GM18951 (cell line): ENCODE measurements at regions not wholly inside any gene's neighbourhood (a gene's known extent, or its start where the extent isn't known, plus 50 kb on each side); places are given as distances from the start of the nearest gene placed in this dataset.
"Not testable (repeated sequence)": the region's sequence is repeated elsewhere in the genome, so short reads cannot be mapped to it uniquely, and the experiment has no call there.

Source experiments
- POLR2A ChIP-seq: IDR thresholded peaks from 4 replicates; pipeline ENCODE4 v1.6.1; 2011; ENCODE audit warnings: mild to moderate bottlenecking; ENCODE audit not compliant: insufficient read length, insufficient read depth; ENCODE audit errors: extremely low read depth
- in situ Hi-C: fragments of 300-500 bp; cut with MboI; formaldehyde crosslinking; loops from one replicate; pipeline ENCODE4 v1.12.0; 2022; ENCODE audit warnings: low sequenced_read_pairs, mixed read lengths, inconsistent platforms; ENCODE audit not compliant: unreplicated experiment

- in situ Hi-C loops, result no loop called here
- no peak for TF ChIP-seq POLR2A
Measured at GRCh38 chrX:139156356-139156755, 374.2 kb upstream of the F9 start.

- in situ Hi-C loops, result not testable (repeated sequence)
Measured at GRCh38 chrX:139146625-139147024, 383.9 kb upstream of the F9 start.

- in situ Hi-C loops, result no loop called here
- no peak for TF ChIP-seq POLR2A
Measured at GRCh38 chrX:139141370-139141769, 389.2 kb upstream of the F9 start.

GRCh38 chrX:139134316-139134715, 396.2 kb upstream of the F9 start:
- in situ Hi-C loops, result no loop called here
- TF ChIP-seq POLR2A, result no peak

GRCh38 chrX:139126493-139126892, 404.0 kb upstream of the F9 start:
- no peak for TF ChIP-seq POLR2A
- in situ Hi-C loops, result no loop called here

DNA sequence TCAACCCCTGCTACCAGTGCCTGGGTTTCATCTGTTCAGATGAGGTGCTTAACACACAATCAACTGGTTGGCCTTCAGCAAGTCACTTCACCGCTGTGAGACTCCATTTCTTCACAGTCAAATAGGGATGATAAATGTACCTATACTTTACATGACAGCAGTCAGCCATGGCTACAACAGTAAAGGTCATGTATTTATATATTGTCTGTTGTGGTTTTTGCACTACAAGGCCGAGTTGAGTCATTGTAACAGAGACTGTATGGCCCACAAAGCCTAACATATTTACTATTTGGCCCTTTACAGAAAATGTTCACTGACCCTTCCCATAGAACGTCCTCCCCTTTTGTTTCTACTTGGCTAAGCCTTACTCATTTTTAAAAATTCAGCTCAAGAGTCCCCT, 404.6 kb upstream of the F9 start:
- no peak for TF ChIP-seq POLR2A
- in situ Hi-C loops, result no loop called here

DNA sequence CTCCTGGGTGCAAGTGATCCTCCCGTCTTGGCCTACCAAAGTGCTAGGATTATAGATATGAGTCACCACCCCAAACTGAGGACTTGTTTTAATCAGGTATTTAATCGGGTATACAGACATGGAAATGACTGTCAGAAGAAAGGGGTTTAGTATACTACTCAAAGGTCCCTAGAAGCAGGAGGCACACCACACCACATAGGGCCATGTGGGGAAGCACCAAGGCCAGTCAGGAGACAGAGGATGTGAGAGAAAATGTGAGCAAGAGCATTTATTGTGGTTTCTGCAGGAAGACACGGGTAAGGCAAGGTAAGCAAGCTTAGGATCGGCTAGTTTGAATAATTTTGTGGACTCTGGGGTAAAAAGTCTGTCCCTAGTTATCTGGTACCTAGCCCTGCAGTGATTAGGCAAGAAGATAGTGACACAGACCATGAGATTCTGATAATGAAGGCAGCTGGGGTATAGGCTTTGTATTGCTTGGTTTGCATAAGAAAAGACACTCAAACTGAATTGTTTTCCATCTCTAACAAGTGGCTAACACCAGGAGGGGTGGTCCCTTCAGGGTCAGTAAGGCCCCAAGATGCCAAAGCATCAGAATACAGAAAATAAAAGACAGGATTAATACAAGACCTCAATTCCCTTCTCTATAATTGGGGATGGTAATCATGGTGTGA, 408.8 kb upstream of the F9 start:
- no peak for TF ChIP-seq POLR2A
- in situ Hi-C loops, result no loop called here

DNA sequence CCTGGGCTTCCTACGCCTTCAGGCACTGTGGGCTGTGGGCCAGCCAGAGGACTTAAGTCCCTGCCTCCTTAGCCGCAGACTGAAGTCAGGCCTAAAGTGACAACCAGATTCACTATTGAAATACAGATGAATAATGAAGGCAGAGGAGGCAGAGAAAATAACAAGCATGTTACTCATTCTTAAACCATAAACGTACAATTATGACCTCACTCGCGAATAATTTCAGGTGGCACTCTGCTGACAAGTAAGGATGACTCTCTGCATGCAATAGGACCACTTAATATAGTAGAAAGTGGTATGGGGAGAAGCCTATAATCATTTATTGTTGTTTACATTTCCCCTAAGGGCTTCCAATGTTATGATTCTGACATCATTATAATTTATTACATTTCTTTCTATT, 409.2 kb upstream of the FGF13 start:
- TF ChIP-seq POLR2A, result no peak
- in situ Hi-C loops, result no loop called here

DNA sequence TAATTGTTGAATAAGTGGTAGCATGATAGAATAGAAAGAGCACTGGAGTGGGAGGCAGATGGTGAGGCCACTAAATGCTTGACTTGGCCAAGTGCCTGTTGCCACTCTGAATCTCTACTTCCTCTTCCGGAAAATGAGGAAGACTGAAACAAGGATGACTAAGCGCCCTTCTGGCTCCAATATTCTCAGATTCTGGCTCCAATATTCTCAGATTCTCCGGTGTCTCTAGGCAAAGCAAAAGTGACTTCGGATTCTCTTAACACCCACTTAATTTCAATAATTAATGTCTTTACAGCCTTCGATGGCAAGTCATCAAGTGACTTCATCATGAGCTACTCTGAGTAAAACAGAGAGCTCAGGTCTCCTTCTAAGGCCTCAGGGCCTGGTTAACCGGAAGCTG, 402.2 kb upstream of the FGF13 start:
- no peak for TF ChIP-seq POLR2A

DNA sequence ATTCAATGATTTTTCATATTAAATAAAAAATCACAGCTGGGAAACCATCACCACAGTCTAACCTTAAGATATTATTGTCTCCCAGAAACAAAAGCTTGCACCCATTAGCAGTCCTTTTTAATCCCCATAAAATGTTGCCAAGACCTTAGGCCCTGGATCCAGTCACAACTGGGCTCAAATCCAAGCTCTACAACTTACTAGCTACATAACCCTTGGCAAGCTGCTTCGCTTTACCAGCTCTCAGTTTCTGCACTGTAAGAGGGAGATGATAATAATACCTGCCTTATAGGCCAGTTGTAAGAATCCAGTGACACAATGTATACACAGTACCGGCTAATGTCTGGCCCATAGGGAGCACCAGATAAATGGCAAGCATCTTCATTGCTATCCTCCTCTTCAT, 400.9 kb upstream of the FGF13 start:
- in situ Hi-C loops, result no loop called here
- TF ChIP-seq POLR2A, result no peak

More for the DNA sequence above, 402.2 kb upstream of the FGF13 start:
- in situ Hi-C loops, result no loop called here

DNA sequence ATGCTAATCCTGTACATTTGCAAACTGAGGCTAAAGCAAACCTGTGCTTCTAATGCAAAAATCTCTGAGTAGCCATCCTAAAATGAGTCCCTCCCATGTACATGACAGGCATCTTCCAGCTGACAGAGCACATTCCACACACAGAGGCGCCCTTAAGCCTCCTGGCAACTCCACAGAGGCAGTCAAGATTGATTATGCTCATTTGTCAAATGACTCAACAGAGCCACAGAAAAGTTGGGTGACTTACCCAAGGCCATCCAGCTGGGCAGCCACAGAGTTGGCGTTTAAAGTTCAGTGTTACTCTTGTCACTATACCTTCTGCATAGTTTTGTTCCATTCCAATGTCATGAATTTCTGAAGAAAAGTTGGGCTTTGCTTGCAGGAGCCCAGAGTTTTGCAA, 394.6 kb upstream of the FGF13 start:
- no peak for TF ChIP-seq POLR2A
- in situ Hi-C loops, result no loop called here

GRCh38 chrX:139094671-139095592, 383.4 kb upstream of the FGF13 start:
- no peak for TF ChIP-seq POLR2A
- in situ Hi-C loops, result no loop called here

DNA sequence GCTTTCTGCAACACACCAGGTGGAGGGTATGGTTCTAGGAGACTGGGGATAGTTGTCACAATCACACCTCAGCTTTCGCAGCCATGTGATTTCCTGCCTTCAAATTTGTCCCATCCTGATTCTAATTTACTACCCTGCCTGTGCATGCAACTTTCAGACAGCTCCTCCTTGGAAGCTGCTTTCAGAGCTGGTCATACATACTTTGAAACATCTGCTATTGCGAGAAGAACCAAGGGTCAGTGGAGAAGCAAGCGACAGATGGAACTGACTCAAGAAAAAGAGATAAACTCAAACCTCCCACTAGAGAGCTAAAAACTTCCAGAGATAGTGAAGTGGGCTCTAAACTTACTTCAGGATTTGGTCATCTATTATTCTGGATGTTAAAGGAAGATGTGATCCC, 381.7 kb upstream of the FGF13 start:
- in situ Hi-C loops, result no loop called here

GRCh38 chrX:139091878-139092277, 380.4 kb upstream of the FGF13 start:
- TF ChIP-seq POLR2A, result no peak
- in situ Hi-C loops, result no loop called here

More for the DNA sequence above, 381.7 kb upstream of the FGF13 start:
- no peak for TF ChIP-seq POLR2A

DNA sequence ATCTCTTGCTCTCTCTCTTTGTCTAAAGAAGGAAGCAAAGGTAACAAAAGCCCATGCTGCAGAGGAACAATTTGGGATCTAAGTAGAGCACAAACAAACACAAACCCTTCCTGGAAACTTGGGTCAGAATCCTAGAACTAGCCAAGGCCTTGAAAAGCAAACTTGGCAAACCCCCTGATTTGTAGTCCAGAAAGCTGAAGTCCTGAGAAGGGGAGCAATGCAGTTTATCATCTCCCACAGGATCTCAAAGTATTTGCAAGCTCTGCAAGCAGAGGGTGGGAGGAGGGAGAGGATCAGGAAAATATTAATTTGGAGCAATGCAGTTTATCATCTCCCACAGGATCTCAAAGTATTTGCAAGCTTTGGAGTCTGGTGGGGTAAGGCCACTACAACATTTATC, 379.5 kb upstream of the FGF13 start:
- no peak for TF ChIP-seq POLR2A
- in situ Hi-C loops, result no loop called here
